ENCODE measurements at regions not wholly inside any gene's neighbourhood (a gene's known extent, or its start where the extent isn't known, plus 50 kb on each side); places are given as distances from the start of the nearest gene placed in this dataset.

GRCh38 chr6:163712566-163712961 lies 298.0 kb downstream of the QKI start:
- no peaks in the 10 kb centered on the region for H3F3A ChIP-seq (ENCODE audit: low read depth)
- no peak overlapping the region for H3K9ac ChIP-seq (ENCODE audit: low read depth, low read length, poor library complexity, severe bottlenecking)
- H2AFZ ChIP-seq (ENCODE audit: low read length), result no peak overlapping the region
- TF ChIP-seq, protein P1, sequence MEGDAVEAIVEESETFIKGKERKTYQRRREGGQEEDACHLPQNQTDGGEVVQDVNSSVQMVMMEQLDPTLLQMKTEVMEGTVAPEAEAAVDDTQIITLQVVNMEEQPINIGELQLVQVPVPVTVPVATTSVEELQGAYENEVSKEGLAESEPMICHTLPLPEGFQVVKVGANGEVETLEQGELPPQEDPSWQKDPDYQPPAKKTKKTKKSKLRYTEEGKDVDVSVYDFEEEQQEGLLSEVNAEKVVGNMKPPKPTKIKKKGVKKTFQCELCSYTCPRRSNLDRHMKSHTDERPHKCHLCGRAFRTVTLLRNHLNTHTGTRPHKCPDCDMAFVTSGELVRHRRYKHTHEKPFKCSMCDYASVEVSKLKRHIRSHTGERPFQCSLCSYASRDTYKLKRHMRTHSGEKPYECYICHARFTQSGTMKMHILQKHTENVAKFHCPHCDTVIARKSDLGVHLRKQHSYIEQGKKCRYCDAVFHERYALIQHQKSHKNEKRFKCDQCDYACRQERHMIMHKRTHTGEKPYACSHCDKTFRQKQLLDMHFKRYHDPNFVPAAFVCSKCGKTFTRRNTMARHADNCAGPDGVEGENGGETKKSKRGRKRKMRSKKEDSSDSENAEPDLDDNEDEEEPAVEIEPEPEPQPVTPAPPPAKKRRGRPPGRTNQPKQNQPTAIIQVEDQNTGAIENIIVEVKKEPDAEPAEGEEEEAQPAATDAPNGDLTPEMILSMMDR (conservative IDR thresholded peaks at IDR 0.05; ENCODE audit: low read length), result no peak
- no peak for TF ChIP-seq EZH2phosphoT487 (IDR thresholded peaks at IDR 0.05; ENCODE audit: borderline replicate concordance)
- H3K27me3 ChIP-seq (ENCODE audit: insufficient read depth, low read length, poor library complexity, severe bottlenecking), result no peaks in the 10 kb centered on the region
- H3K79me2 ChIP-seq (ENCODE audit: insufficient read depth, low read length), result no peaks in the 10 kb centered on the region
- no peak overlapping the region for H3K4me2 ChIP-seq (ENCODE audit: low read depth, low read length, poor library complexity, severe bottlenecking)
- no peaks in the 10 kb centered on the region for H3K36me3 ChIP-seq (ENCODE audit: insufficient read depth, low read length)
- H4K20me1 ChIP-seq (ENCODE audit: insufficient read depth, low read length, poor library complexity, severe bottlenecking), result no peaks in the 10 kb centered on the region
- no peaks in the 10 kb centered on the region for H3K9me2 ChIP-seq (replicated peaks; ENCODE audit: low read depth, low read length)
- H3K4me3 ChIP-seq (ENCODE audit: low read length, poor library complexity, severe bottlenecking), result no peak overlapping the region
- peaks cover 4% of the 10 kb centered on the region; the same call in 1 of the 2 replicates for H3K9me3 ChIP-seq (ENCODE audit: insufficient read depth, low read depth, low read length)
- H3K4me1 ChIP-seq (ENCODE audit: insufficient read depth, low read length, poor library complexity, severe bottlenecking), result no peaks in the 10 kb centered on the region

- Histone ChIP-seq H3K4me2 (ENCODE audit: low read depth, low read length, poor library complexity, severe bottlenecking) (no peak overlapping the region), H3K36me3 (ENCODE audit: insufficient read depth, low read length) (no peaks in the 10 kb centered on the region), H3K27me3 (ENCODE audit: insufficient read depth, low read length, poor library complexity, severe bottlenecking) (no peaks in the 10 kb centered on the region), H3K79me2 (ENCODE audit: insufficient read depth, low read length) (no peaks in the 10 kb centered on the region), H3F3A (ENCODE audit: low read depth) (no peaks in the 10 kb centered on the region), H3K4me3 (ENCODE audit: low read length, poor library complexity, severe bottlenecking) (no peak overlapping the region), H3K9ac (ENCODE audit: low read depth, low read length, poor library complexity, severe bottlenecking) (no peak overlapping the region), H3K9me3 (ENCODE audit: insufficient read depth, low read depth, low read length) (no peaks in the 10 kb centered on the region; the same call in 1 of the 2 replicates), H3K4me1 (ENCODE audit: insufficient read depth, low read length, poor library complexity, severe bottlenecking) (no peaks in the 10 kb centered on the region), H3K9me2 (replicated peaks; ENCODE audit: low read depth, low read length) (no peaks in the 10 kb centered on the region), H2AFZ (ENCODE audit: low read length) (no peak overlapping the region), H4K20me1 (ENCODE audit: insufficient read depth, low read length, poor library complexity, severe bottlenecking) (no peaks in the 10 kb centered on the region)
- TF ChIP-seq, protein P1 (conservative IDR thresholded peaks at IDR 0.05; ENCODE audit: low read length), result no peak
- TF ChIP-seq EZH2phosphoT487 (IDR thresholded peaks at IDR 0.05; ENCODE audit: borderline replicate concordance), result no peak
These were observed 297.4 kb downstream of the QKI start for GRCh38 chr6:163711615-163712565.

DNA sequence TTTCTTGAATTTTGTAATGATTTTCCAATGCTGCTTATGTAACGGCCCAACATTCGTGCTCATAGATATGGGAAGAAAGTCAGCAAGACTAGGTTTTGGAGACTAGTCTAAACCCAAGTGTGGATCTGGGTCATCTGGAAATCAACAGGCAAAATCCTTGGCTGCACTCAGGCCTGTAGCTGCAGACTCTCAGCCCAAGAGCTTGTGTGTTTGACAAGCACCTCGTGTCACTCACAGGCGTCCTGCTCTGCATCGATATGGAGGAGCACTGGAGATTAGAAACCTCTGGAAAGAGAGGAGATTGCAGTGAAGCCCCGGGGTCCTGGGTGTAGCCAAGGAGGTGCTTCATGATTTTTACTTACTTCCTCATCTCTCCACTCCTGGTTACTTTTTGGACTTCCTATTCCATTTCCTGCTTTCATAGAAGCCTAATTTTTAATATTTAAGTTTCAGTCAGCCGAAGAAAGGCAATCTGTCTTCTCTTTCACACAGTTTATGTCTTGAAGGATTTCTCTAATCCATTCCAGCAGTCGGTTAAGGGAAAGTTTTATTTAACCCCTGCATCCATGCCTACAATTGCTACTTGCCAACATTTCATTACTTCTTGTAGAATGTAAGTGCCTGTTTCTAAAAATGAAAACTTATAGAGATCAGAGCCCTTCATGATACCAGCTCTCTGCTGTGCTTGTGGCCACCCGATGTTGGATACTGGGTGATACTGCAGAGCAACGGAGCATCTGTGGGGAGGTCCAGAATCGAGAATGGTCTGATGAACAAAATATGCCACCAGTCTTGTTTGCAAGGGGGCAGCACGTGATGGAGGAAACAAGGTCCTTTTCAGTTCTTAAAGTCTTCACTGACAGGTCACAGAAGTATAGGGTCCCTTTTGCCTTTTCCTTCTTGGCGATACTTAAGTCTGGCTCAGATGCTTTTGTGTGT lies 296.3 kb downstream of the QKI start:
- no peak overlapping the region for H3K4me2 ChIP-seq (ENCODE audit: low read depth, low read length, poor library complexity, severe bottlenecking)
- no peak overlapping the region for H3K9ac ChIP-seq (ENCODE audit: low read depth, low read length, poor library complexity, severe bottlenecking)
- H3K4me3 ChIP-seq (ENCODE audit: low read length, poor library complexity, severe bottlenecking), result no peak overlapping the region
- no peaks in the 10 kb centered on the region for H3K27me3 ChIP-seq (ENCODE audit: insufficient read depth, low read length, poor library complexity, severe bottlenecking)
- no peaks in the 10 kb centered on the region for H3K9me2 ChIP-seq (replicated peaks; ENCODE audit: low read depth, low read length)
- no peaks in the 10 kb centered on the region for H4K20me1 ChIP-seq (ENCODE audit: insufficient read depth, low read length, poor library complexity, severe bottlenecking)
- no peaks in the 10 kb centered on the region for H3K4me1 ChIP-seq (ENCODE audit: insufficient read depth, low read length, poor library complexity, severe bottlenecking)
- H3K36me3 ChIP-seq (ENCODE audit: insufficient read depth, low read length), result no peaks in the 10 kb centered on the region
- no peak for TF ChIP-seq EZH2phosphoT487 (IDR thresholded peaks at IDR 0.05; ENCODE audit: borderline replicate concordance)
- TF ChIP-seq, protein P1 (conservative IDR thresholded peaks at IDR 0.05; ENCODE audit: low read length), result no peak
- no peak overlapping the region for H2AFZ ChIP-seq (ENCODE audit: low read length)
- H3K79me2 ChIP-seq (ENCODE audit: insufficient read depth, low read length), result no peaks in the 10 kb centered on the region
- H3K9me3 ChIP-seq (ENCODE audit: insufficient read depth, low read depth, low read length), result no peaks in the 10 kb centered on the region; the same call in 1 of the 2 replicates
- H3F3A ChIP-seq (ENCODE audit: low read depth), result no peaks in the 10 kb centered on the region
